Mesodermal cell (in vitro differentiated cells): ENCODE measurements at regions not wholly inside any gene's neighbourhood (a gene's known extent, or its start where the extent isn't known, plus 50 kb on each side); places are given as distances from the start of the nearest gene placed in this dataset.

Source experiments
- H3K27ac ChIP-seq: 2 replicates; pipeline ENCODE4 v1.7.0; 2013; ENCODE audit warnings: mild to moderate bottlenecking, low read depth, low read length, moderate library complexity; ENCODE audit not compliant: severe bottlenecking
- H3K36me3 ChIP-seq: 2 replicates; pipeline ENCODE4 v1.7.1; 2013; ENCODE audit warnings: mild to moderate bottlenecking, low read length, moderate library complexity; ENCODE audit not compliant: control insufficient read depth, insufficient read depth
- H3K4me1 ChIP-seq: one replicate; pipeline ENCODE4 v1.7.1; 2013; ENCODE audit warnings: mild to moderate bottlenecking, low read length; ENCODE audit not compliant: insufficient read depth, control insufficient read depth, poor library complexity, severe bottlenecking
- H3K4me3 ChIP-seq: 2 replicates; pipeline ENCODE4 v1.7.0; 2013; ENCODE audit warnings: low read length, control low read depth, mild to moderate bottlenecking; ENCODE audit not compliant: insufficient read depth, poor library complexity, severe bottlenecking; ENCODE audit errors: extremely low read depth
- H3K9me3 ChIP-seq: 2 replicates; pipeline ENCODE4 v1.7.1; 2013; ENCODE audit warnings: mild to moderate bottlenecking, low read length, moderate library complexity; ENCODE audit not compliant: control insufficient read depth
- WGBS, 2 experiments: methylation state at CpG; one replicate each; pipeline ENCODE4 v1.1.5; 2013; ENCODE audit warnings: missing lambda C conversion rate in 2 of 2; ENCODE audit not compliant: insufficient coverage in 2 of 2; 5-methylcytosine and 5-hydroxymethylcytosine counted together

- H3K27ac ChIP-seq: no peak overlapping the region
- H3K36me3 ChIP-seq: no peaks in the 10 kb centered on the region
- no peak overlapping the region for H3K4me3 ChIP-seq
- 90% methylated on average over 2 of the region's 2 CpGs; no CpG with 5 or more reads in 1 of the 2 experiments for WGBS, 2 experiments
- H3K4me1 ChIP-seq: no peaks in the 10 kb centered on the region
- H3K9me3 ChIP-seq: peaks cover 23% of the 10 kb centered on the region
Measured at GRCh38 chr5:40093550-40093949, 586.2 kb upstream of the PTGER4 start.

GRCh38 chr5:40089269-40089668, 590.4 kb upstream of the PTGER4 start:
- peaks cover 18% of the 10 kb centered on the region for H3K9me3 ChIP-seq
- no peak overlapping the region for H3K27ac ChIP-seq

GRCh38 chr5:40084614-40085013, 595.1 kb upstream of the PTGER4 start:
- Histone ChIP-seq H3K27ac (no peak overlapping the region), H3K4me3 (no peak overlapping the region), H3K36me3 (no peaks in the 10 kb centered on the region), H3K9me3 (no peaks in the 10 kb centered on the region), H3K4me1 (no peaks in the 10 kb centered on the region)
- no CpG with 5 or more reads among the region's 1 CpG for WGBS, 2 experiments

More at GRCh38 chr5:40089269-40089668, 590.4 kb upstream of the PTGER4 start:
- Histone ChIP-seq H3K4me3 (no peak overlapping the region), H3K4me1 (no peaks in the 10 kb centered on the region), H3K36me3 (no peaks in the 10 kb centered on the region)

- H3K4me3 ChIP-seq: no peak overlapping the region
- H3K27ac ChIP-seq: no peak overlapping the region
- no peaks in the 10 kb centered on the region for H3K4me1 ChIP-seq
- no peaks in the 10 kb centered on the region for H3K36me3 ChIP-seq
- H3K9me3 ChIP-seq: no peaks in the 10 kb centered on the region
- no CpG with 5 or more reads among the region's 1 CpG for WGBS, 2 experiments
Measured at GRCh38 chr5:40082313-40082712, 597.4 kb upstream of the PTGER4 start.

- no peak overlapping the region for H3K27ac ChIP-seq
- no peaks in the 10 kb centered on the region for H3K9me3 ChIP-seq
- H3K4me1 ChIP-seq: no peaks in the 10 kb centered on the region
- no peaks in the 10 kb centered on the region for H3K36me3 ChIP-seq
- no peak overlapping the region for H3K4me3 ChIP-seq
Measured at GRCh38 chr5:40080191-40080590, 599.5 kb upstream of the PTGER4 start.

- no peaks in the 10 kb centered on the region for H3K9me3 ChIP-seq
- no peak overlapping the region for H3K4me3 ChIP-seq
- H3K4me1 ChIP-seq: no peaks in the 10 kb centered on the region
- WGBS, 2 experiments: 92 to 94% methylated on average over 4 to 8 of the region's 8 CpGs
- H3K36me3 ChIP-seq: no peaks in the 10 kb centered on the region
- H3K27ac ChIP-seq: no peak overlapping the region
Measured at GRCh38 chr5:40078898-40079575, 600.7 kb upstream of the PTGER4 start.

- H3K9me3 ChIP-seq: no peaks in the 10 kb centered on the region
- no peak overlapping the region for H3K4me3 ChIP-seq
- H3K36me3 ChIP-seq: no peaks in the 10 kb centered on the region
- H3K27ac ChIP-seq: no peak overlapping the region
- no peaks in the 10 kb centered on the region for H3K4me1 ChIP-seq
- 100% methylated on average over 1 of the region's 1 CpG; no CpG with 5 or more reads in 1 of the 2 experiments for WGBS, 2 experiments
Measured at GRCh38 chr5:40074826-40075225, 604.9 kb upstream of the PTGER4 start.

- Histone ChIP-seq H3K27ac (no peak overlapping the region), H3K9me3 (no peaks in the 10 kb centered on the region), H3K4me1 (no peaks in the 10 kb centered on the region), H3K36me3 (no peaks in the 10 kb centered on the region), H3K4me3 (no peak overlapping the region)
- WGBS, 2 experiments: 80% methylated on average over 1 of the region's 1 CpG; no CpG with 5 or more reads in 1 of the 2 experiments
Measured at GRCh38 chr5:40073927-40074326, 605.8 kb upstream of the PTGER4 start.

- Histone ChIP-seq H3K4me3 (no peak overlapping the region), H3K27ac (no peak overlapping the region), H3K9me3 (no peaks in the 10 kb centered on the region), H3K36me3 (no peaks in the 10 kb centered on the region), H3K4me1 (no peaks in the 10 kb centered on the region)
Measured at GRCh38 chr5:40071870-40072269, 607.8 kb upstream of the PTGER4 start.

GRCh38 chr5:40066616-40067015, 613.1 kb upstream of the PTGER4 start:
- Histone ChIP-seq H3K9me3 (no peaks in the 10 kb centered on the region), H3K4me3 (no peak overlapping the region), H3K27ac (no peak overlapping the region), H3K36me3 (no peaks in the 10 kb centered on the region), H3K4me1 (no peaks in the 10 kb centered on the region)
- WGBS, 2 experiments: 90 to 93% methylated on average over 21 of the region's 22 CpGs

- 80 to 100% methylated on average over 1 to 2 of the region's 4 CpGs for WGBS, 2 experiments
- no peak overlapping the region for H3K27ac ChIP-seq
- no peak overlapping the region for H3K4me3 ChIP-seq
- H3K36me3 ChIP-seq: no peaks in the 10 kb centered on the region
- no peaks in the 10 kb centered on the region for H3K9me3 ChIP-seq
- H3K4me1 ChIP-seq: no peaks in the 10 kb centered on the region
Measured at GRCh38 chr5:40052808-40053207, 626.9 kb upstream of the PTGER4 start.
